B cell (primary cell): ENCODE measurements at regions not wholly inside any gene's neighbourhood (a gene's known extent, or its start where the extent isn't known, plus 50 kb on each side); places are given as distances from the start of the nearest gene placed in this dataset.
"Not testable (repeated sequence)": the region's sequence is repeated elsewhere in the genome, so short reads cannot be mapped to it uniquely, and the experiment has no call there.

Source experiments
- ATAC-seq: fragments of 200-7000 bp; cut with Tn5 transposase; one replicate; pipeline ENCODE4 v1.10.0; 2021; ENCODE audit warnings: low read depth, mild to moderate bottlenecking, moderate number of reproducible peaks, moderate library complexity
- CTCF ChIA-PET: fragments of 350-600 bp; sonication (Branson Sonifier 250); formaldehyde crosslinking; loops from one replicate; lab custom pipeline; 2021; ENCODE audit warnings: antibody characterized with exemption, inconsistent platforms; lab: Charles Lee
- POLR2A ChIA-PET: fragments of 350-600 bp; sonication (Branson Sonifier 250); formaldehyde crosslinking; loops from one replicate; lab custom pipeline; 2021; ENCODE audit warnings: antibody characterized with exemption; lab: Charles Lee
- DNase-seq: peaks from one replicate; pipeline ENCODE4 v3.0.0; 2013
- H2AFZ ChIP-seq: 2 replicates; pipeline ENCODE4 v1.6.1; 2012; ENCODE audit warnings: mild to moderate bottlenecking, low read depth, low read length; ENCODE audit not compliant: insufficient read depth, poor library complexity, severe bottlenecking
- H3K27ac ChIP-seq, 2 donors: 1 replicate in 1 of 2; 2 replicates in 1 of 2; pipeline ENCODE4 v1.5.1; 2012 to 2013; ENCODE audit warnings: low read length in 2 of 2, mild to moderate bottlenecking in 2 of 2, moderate library complexity in 1 of 2
- H3K27me3 ChIP-seq, 4 experiments: fragments of 200-600 bp in 1 of 4; sonication (generic) in 1 of 4; replicated peaks in 1 of 4; 1 replicate in 2 of 4; 2 replicates in 2 of 4; pipeline versions ENCODE4 v1.6.1 to v1.7.0; 2013 to 2016; ENCODE audit warnings: low read length in 3 of 4, mild to moderate bottlenecking in 2 of 4, mixed read lengths in 1 of 4, moderate library complexity in 1 of 4; ENCODE audit not compliant: insufficient read depth in 4 of 4, control insufficient read depth in 3 of 4; ENCODE audit errors: control extremely low read depth in 1 of 4
- H3K36me3 ChIP-seq, 2 experiments: replicated peaks in 1 of 2; 1 replicate in 1 of 2; 2 replicates in 1 of 2; pipeline versions ENCODE4 v1.6.1 to v1.7.1; 2013; ENCODE audit warnings: low read length in 1 of 2; ENCODE audit not compliant: insufficient read depth in 2 of 2, control insufficient read depth in 1 of 2; ENCODE audit errors: control extremely low read depth in 1 of 2, extremely low read depth in 1 of 2
- H3K4me1 ChIP-seq, 2 donors: fragments of 200-600 bp in 1 of 2; sonication (generic) in 1 of 2; 1 replicate in 1 of 2; 2 replicates in 1 of 2; pipeline versions ENCODE4 v1.5.1 to v1.6.1; 2013 to 2017; ENCODE audit warnings: low read length in 2 of 2; ENCODE audit not compliant: control insufficient read depth in 2 of 2, insufficient read depth in 2 of 2
- H3K4me2 ChIP-seq: replicated peaks from 2 replicates; pipeline ENCODE3; 2012; ENCODE audit warnings: mild to moderate bottlenecking, low read depth, low read length; ENCODE audit not compliant: poor library complexity, severe bottlenecking
- H3K4me3 ChIP-seq, 5 experiments: fragments of 200-600 bp in 1 of 5; sonication (generic) in 1 of 5; 1 replicate in 3 of 5; 2 replicates in 2 of 5; pipeline versions ENCODE4 v1.5.1 to v1.7.0; 2011 to 2016; ENCODE audit warnings: low read length in 4 of 5, mild to moderate bottlenecking in 4 of 5, low read depth in 2 of 5, control low read depth in 1 of 5, moderate library complexity in 1 of 5; ENCODE audit not compliant: insufficient read depth in 1 of 5; ENCODE audit errors: control extremely low read depth in 1 of 5, extremely low read depth in 1 of 5
- H3K79me2 ChIP-seq: fragments of 200-600 bp; sonication (generic); one replicate; pipeline ENCODE4 v1.6.0; 2016; ENCODE audit warnings: low read length; ENCODE audit not compliant: control insufficient read depth, insufficient read depth
- H3K9ac ChIP-seq: fragments of 200-600 bp; sonication (generic); 2 replicates; pipeline ENCODE4 v1.6.1; 2017; ENCODE audit warnings: mild to moderate bottlenecking, low read length, moderate library complexity
- H3K9me3 ChIP-seq, 3 donors: one replicate each; pipeline versions ENCODE4 v1.6.1 to v1.7.1; 2013; ENCODE audit warnings: low read length in 2 of 3; ENCODE audit not compliant: control insufficient read depth in 2 of 3, insufficient read depth in 1 of 3; ENCODE audit errors: control extremely low read depth in 1 of 3
- H4K20me1 ChIP-seq: 2 replicates; pipeline ENCODE4 v1.6.0; 2012; ENCODE audit warnings: mild to moderate bottlenecking, low read length; ENCODE audit not compliant: insufficient read depth, control insufficient read depth, poor library complexity, severe bottlenecking
- H3K27ac Mint-ChIP-seq: one replicate; pipeline ENCODE4 v1.8.0; 2021; ENCODE audit warnings: mixed read lengths
- H3K27me3 Mint-ChIP-seq: one replicate; pipeline ENCODE4 v1.8.0; 2021; ENCODE audit warnings: mixed read lengths
- H3K4me1 Mint-ChIP-seq: one replicate; pipeline ENCODE4 v1.8.0; 2021; ENCODE audit warnings: mixed read lengths
- H3K4me3 Mint-ChIP-seq: one replicate; pipeline ENCODE4 v1.8.0; 2021; ENCODE audit warnings: mixed read lengths
- H3K9me3 Mint-ChIP-seq: one replicate; pipeline ENCODE4 v1.8.0; 2022; ENCODE audit warnings: mixed read lengths; ENCODE audit not compliant: insufficient read depth
- CTCF ChIP-seq: fragments of 200-600 bp; IDR thresholded peaks from one replicate; pipeline ENCODE4 v1.8.0; 2022; ENCODE audit warnings: antibody characterized with exemption, mild to moderate bottlenecking
- EZH2 ChIP-seq: IDR thresholded peaks from 2 replicates; pipeline ENCODE4 v1.6.1; 2012; ENCODE audit warnings: borderline replicate concordance, low read depth, mild to moderate bottlenecking, moderate library complexity, low read length; ENCODE audit not compliant: insufficient read depth, poor library complexity, severe bottlenecking
- WGBS: methylation state at CpG from one replicate; pipeline ENCODE4 v1.1.5; 2013; ENCODE audit warnings: missing lambda C conversion rate; ENCODE audit not compliant: insufficient coverage; 5-methylcytosine and 5-hydroxymethylcytosine counted together
- intact Hi-C: fragments of 100-400 bp; cut with micrococcal nuclease; formaldehyde crosslinking; loops from one replicate; pipeline ENCODE4 v1.10.0; 2022

- Histone ChIP-seq H3K4me3 (no peak overlapping the region), H3K36me3 (no peaks in the 10 kb centered on the region), H3K4me1 (no peaks in the 10 kb centered on the region), H3K4me2 (no peak overlapping the region), H3K27me3 (peaks cover 0 to 4% (median 2%) of the 10 kb centered on the region in 4 experiments), H3K9ac (no peak overlapping the region), H2AFZ (no peak overlapping the region), H3K27ac (no peak overlapping the region), H3K9me3 (peaks cover 0 to 3% (median 0%) of the 10 kb centered on the region in 3 donors), H3K79me2 (no peaks in the 10 kb centered on the region), H4K20me1 (no peaks in the 10 kb centered on the region)
- ChIA-PET CTCF (no interaction called here), POLR2A (no interaction called here)
- peaks cover 42% of the 10 kb centered on the region for H3K27me3 Mint-ChIP-seq
- TF ChIP-seq EZH2 (no peak), CTCF (no peak)
- H3K4me1 Mint-ChIP-seq: no peaks in the 10 kb centered on the region
- intact Hi-C loops: no loop called here
- ATAC-seq (no peak), DNase-seq (no peak)
- no peak overlapping the region for H3K4me3 Mint-ChIP-seq
- H3K27ac Mint-ChIP-seq: no peak overlapping the region
- WGBS: no CpG with 5 or more reads among the region's 3 CpGs
- no peaks in the 10 kb centered on the region for H3K9me3 Mint-ChIP-seq
Observed at GRCh38 chr10:27382176-27382575, 121.9 kb upstream of the RAB18 start.

- Histone ChIP-seq H3K9me3 (peaks cover 0 to 3% (median 0%) of the 10 kb centered on the region in 3 donors), H4K20me1 (no peaks in the 10 kb centered on the region), H3K27ac (no peak overlapping the region), H3K36me3 (no peaks in the 10 kb centered on the region), H3K27me3 (peaks cover 0 to 7% (median 0%) of the 10 kb centered on the region in 4 experiments), H3K4me3 (no peak overlapping the region), H3K4me2 (no peak overlapping the region), H3K9ac (no peak overlapping the region), H3K79me2 (no peaks in the 10 kb centered on the region), H2AFZ (no peak overlapping the region), H3K4me1 (no peaks in the 10 kb centered on the region)
- Mint-ChIP-seq H3K9me3 (no peaks in the 10 kb centered on the region), H3K4me3 (no peak overlapping the region), H3K27ac (no peak overlapping the region), H3K27me3 (peaks cover 38% of the 10 kb centered on the region), H3K4me1 (no peaks in the 10 kb centered on the region)
- no peak for TF ChIP-seq CTCF
- TF ChIP-seq EZH2: no peak
- intact Hi-C loops: no loop called here
- CTCF ChIA-PET: no interaction called here
- ATAC-seq (no peak), DNase-seq (no peak)
- 96% methylated on average over 3 of the region's 6 CpGs for WGBS
- POLR2A ChIA-PET: no interaction called here
Observed at GRCh38 chr10:27380929-27381358, 123.2 kb upstream of the RAB18 start.

- H3K79me2 ChIP-seq, H3K4me1 Mint-ChIP-seq, H3K9me3 Mint-ChIP-seq, H3K4me1 ChIP-seq, intact Hi-C loops, CTCF ChIA-PET, DNase-seq, H3K27ac Mint-ChIP-seq, H3K27me3 ChIP-seq, H3K9ac ChIP-seq, H3K27ac ChIP-seq, H3K9me3 ChIP-seq, H2AFZ ChIP-seq, H3K4me3 ChIP-seq, POLR2A ChIA-PET, ATAC-seq, H3K4me3 Mint-ChIP-seq, H3K4me2 ChIP-seq, H4K20me1 ChIP-seq, H3K36me3 ChIP-seq: not testable (repeated sequence)
- WGBS: 100% methylated on average over 1 of the region's 2 CpGs
- H3K27me3 Mint-ChIP-seq: peaks cover 30% of the 10 kb centered on the region
Observed at GRCh38 chr10:27379041-27379440, 125.1 kb upstream of the RAB18 start.
